ENCODE measurements at regions not wholly inside any gene's neighbourhood (a gene's known extent, or its start where the extent isn't known, plus 50 kb on each side); places are given as distances from the start of the nearest gene placed in this dataset.

GRCh38 chr6:40958738-40959137 is 80.3 kb downstream of the UNC5CL start:
- TF ChIP-seq USF2 (IDR thresholded peaks at IDR 0.05) (no peak), EP300 (IDR thresholded peaks at IDR 0.05) (no peak), GATA3 (IDR thresholded peaks at IDR 0.05; ENCODE audit: borderline replicate concordance) (no peak)
